ENCODE measurements at regions not wholly inside any gene's neighbourhood (a gene's known extent, or its start where the extent isn't known, plus 50 kb on each side); places are given as distances from the start of the nearest gene placed in this dataset.
A peak's percentile ranks its signal among the peaks of the same experiment; 100 is the strongest.

DNA sequence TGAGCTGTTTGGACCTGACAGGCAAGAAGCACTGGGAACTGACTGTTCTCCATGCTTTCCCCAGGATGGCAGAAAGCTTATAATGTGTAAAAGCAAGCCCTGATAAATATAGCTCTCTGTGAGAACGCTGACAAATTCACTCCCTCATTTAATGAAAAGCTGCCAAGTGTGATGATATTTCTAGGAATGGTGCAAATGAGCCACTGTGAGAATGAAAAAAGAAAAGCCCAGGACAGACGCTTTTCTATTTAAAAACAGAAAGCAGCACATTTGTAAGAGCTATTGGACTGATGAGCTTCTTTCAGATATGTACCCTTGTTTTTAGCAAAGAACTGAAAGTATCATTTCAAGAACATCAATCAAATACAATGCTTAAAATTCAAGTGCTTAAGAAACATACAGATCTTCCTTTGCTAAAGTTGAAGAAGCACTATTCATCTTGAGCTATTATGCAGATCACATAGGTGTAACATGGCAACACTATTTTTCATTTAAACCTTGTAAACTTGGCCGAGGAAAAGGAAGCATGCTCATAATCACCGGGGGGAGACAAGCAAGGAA is 842.6 kb upstream of the ACO1 start:
- Histone ChIP-seq H3K9me3 (ENCODE audit: control insufficient read depth, low read depth, low read length) (no peaks in the 10 kb centered on the region), H3K27ac (ENCODE audit: control insufficient read depth, insufficient read depth, low read length) (no peak overlapping the region), H3K79me2 (ENCODE audit: control insufficient read depth, insufficient read depth, low read length) (no peaks in the 10 kb centered on the region), H3K27me3 (ENCODE audit: control insufficient read depth, extremely low read depth, insufficient read depth, low read length) (no peaks in the 10 kb centered on the region), H3K4me3 (ENCODE audit: control insufficient read depth in 2 of 3, extremely low read depth in 1 of 3, insufficient read depth in 2 of 3, low read depth in 1 of 3, low read length in 3 of 3) (no peak overlapping the region), H2AFZ (ENCODE audit: control insufficient read depth, low read length) (peak overlapping the region; percentile 73), H3K36me3 (ENCODE audit: control insufficient read depth in 2 of 2, extremely low read depth in 1 of 2, insufficient read depth in 2 of 2, low read length in 2 of 2) (no peaks in the 10 kb centered on the region), H3K9me1 (ENCODE audit: control insufficient read depth, extremely low read depth, insufficient read depth, low read length) (no peaks in the 10 kb centered on the region), H3K9ac (ENCODE audit: control insufficient read depth, extremely low read depth, insufficient read depth, low read length) (no peak overlapping the region), H3K4me2 (ENCODE audit: control insufficient read depth, extremely low read depth, insufficient read depth, low read depth, low read length) (no peak overlapping the region), H3K4me1 (ENCODE audit: control insufficient read depth, extremely low read depth, insufficient read depth, low read length) (peaks cover 3% of the 10 kb centered on the region), H4K20me1 (ENCODE audit: control insufficient read depth, extremely low read depth, insufficient read depth, low read length) (no peaks in the 10 kb centered on the region)
- DNase-seq (ENCODE audit: low read depth, low spot score) (no peak), FAIRE-seq (peak; percentile 39)
- TF ChIP-seq EZH2 (IDR thresholded peaks at IDR 0.05; ENCODE audit: low read length) = no peak
- TF ChIP-seq, protein P1, sequence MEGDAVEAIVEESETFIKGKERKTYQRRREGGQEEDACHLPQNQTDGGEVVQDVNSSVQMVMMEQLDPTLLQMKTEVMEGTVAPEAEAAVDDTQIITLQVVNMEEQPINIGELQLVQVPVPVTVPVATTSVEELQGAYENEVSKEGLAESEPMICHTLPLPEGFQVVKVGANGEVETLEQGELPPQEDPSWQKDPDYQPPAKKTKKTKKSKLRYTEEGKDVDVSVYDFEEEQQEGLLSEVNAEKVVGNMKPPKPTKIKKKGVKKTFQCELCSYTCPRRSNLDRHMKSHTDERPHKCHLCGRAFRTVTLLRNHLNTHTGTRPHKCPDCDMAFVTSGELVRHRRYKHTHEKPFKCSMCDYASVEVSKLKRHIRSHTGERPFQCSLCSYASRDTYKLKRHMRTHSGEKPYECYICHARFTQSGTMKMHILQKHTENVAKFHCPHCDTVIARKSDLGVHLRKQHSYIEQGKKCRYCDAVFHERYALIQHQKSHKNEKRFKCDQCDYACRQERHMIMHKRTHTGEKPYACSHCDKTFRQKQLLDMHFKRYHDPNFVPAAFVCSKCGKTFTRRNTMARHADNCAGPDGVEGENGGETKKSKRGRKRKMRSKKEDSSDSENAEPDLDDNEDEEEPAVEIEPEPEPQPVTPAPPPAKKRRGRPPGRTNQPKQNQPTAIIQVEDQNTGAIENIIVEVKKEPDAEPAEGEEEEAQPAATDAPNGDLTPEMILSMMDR (optimal IDR thresholded peaks at IDR 0.05 in 1 of 3, IDR thresholded peaks at IDR 0.05 in 1 of 3, conservative IDR thresholded peaks at IDR 0.05 in 1 of 3; ENCODE audit: extremely low read depth in 1 of 3, insufficient read depth in 2 of 3, low read length in 3 of 3) = no peak
- dilution Hi-C loops (cut with MboI; ENCODE audit: extremely low pct_ligation_motif_present, low sequenced_read_pairs) = no loop called here

GRCh38 chr9:31542384-31543055 is 841.9 kb upstream of the ACO1 start:
- Histone ChIP-seq H3K9me3 (ENCODE audit: control insufficient read depth, low read depth, low read length) (no peaks in the 10 kb centered on the region), H3K27me3 (ENCODE audit: control insufficient read depth, extremely low read depth, insufficient read depth, low read length) (no peaks in the 10 kb centered on the region), H3K4me3 (ENCODE audit: control insufficient read depth in 2 of 3, extremely low read depth in 1 of 3, insufficient read depth in 2 of 3, low read depth in 1 of 3, low read length in 3 of 3) (no peak overlapping the region), H3K4me1 (ENCODE audit: control insufficient read depth, extremely low read depth, insufficient read depth, low read length) (peaks cover 3% of the 10 kb centered on the region), H3K9ac (ENCODE audit: control insufficient read depth, extremely low read depth, insufficient read depth, low read length) (no peak overlapping the region), H3K79me2 (ENCODE audit: control insufficient read depth, insufficient read depth, low read length) (no peaks in the 10 kb centered on the region), H3K27ac (ENCODE audit: control insufficient read depth, insufficient read depth, low read length) (no peak overlapping the region), H3K36me3 (ENCODE audit: control insufficient read depth in 2 of 2, extremely low read depth in 1 of 2, insufficient read depth in 2 of 2, low read length in 2 of 2) (no peaks in the 10 kb centered on the region), H3K9me1 (ENCODE audit: control insufficient read depth, extremely low read depth, insufficient read depth, low read length) (no peaks in the 10 kb centered on the region), H4K20me1 (ENCODE audit: control insufficient read depth, extremely low read depth, insufficient read depth, low read length) (no peaks in the 10 kb centered on the region), H3K4me2 (ENCODE audit: control insufficient read depth, extremely low read depth, insufficient read depth, low read depth, low read length) (no peak overlapping the region), H2AFZ (ENCODE audit: control insufficient read depth, low read length) (peak overlapping the region; percentile 18)
- FAIRE-seq = peak; percentile 81
- DNase-seq (ENCODE audit: low read depth, low spot score) = no peak
- TF ChIP-seq, protein P1 (optimal IDR thresholded peaks at IDR 0.05 in 1 of 3, IDR thresholded peaks at IDR 0.05 in 1 of 3, conservative IDR thresholded peaks at IDR 0.05 in 1 of 3; ENCODE audit: extremely low read depth in 1 of 3, insufficient read depth in 2 of 3, low read length in 3 of 3) = peak; percentile 14 to 60 (median 50)
- TF ChIP-seq EZH2 (IDR thresholded peaks at IDR 0.05; ENCODE audit: low read length) = no peak
- dilution Hi-C loops (cut with MboI; ENCODE audit: extremely low pct_ligation_motif_present, low sequenced_read_pairs) = no loop called here

Measured in keratinocyte (primary cell).